Smooth muscle cell (in vitro differentiated cells): ENCODE measurements at regions not wholly inside any gene's neighbourhood (a gene's known extent, or its start where the extent isn't known, plus 50 kb on each side); places are given as distances from the start of the nearest gene placed in this dataset.
"Not testable (repeated sequence)": the region's sequence is repeated elsewhere in the genome, so short reads cannot be mapped to it uniquely, and the experiment has no call there.

Experiments
- DNase-seq: peaks from one replicate; lab custom pipeline; 2025; ENCODE audit not compliant: unreplicated experiment; lab: John Stamatoyannopoulos, UW
- H2AFZ ChIP-seq: fragments of 200-600 bp; sonication (generic); 2 replicates; pipeline ENCODE4 v1.6.0; 2016; ENCODE audit warnings: antibody characterized with exemption, low read depth, mild to moderate bottlenecking
- H3F3A ChIP-seq: fragments of 200-600 bp; sonication (generic); 2 replicates; pipeline ENCODE4 v1.6.0; 2017; ENCODE audit warnings: antibody characterized with exemption, low read depth
- H3K27ac ChIP-seq: fragments of 200-600 bp; sonication (generic); 2 replicates; pipeline ENCODE4 v1.5.1; 2016; ENCODE audit warnings: low read depth, mild to moderate bottlenecking
- H3K27me3 ChIP-seq: fragments of 200-600 bp; sonication (generic); 2 replicates; pipeline ENCODE4 v1.6.1; 2016; ENCODE audit warnings: low read depth, mild to moderate bottlenecking
- H3K36me3 ChIP-seq: fragments of 200-600 bp; sonication (generic); 2 replicates; pipeline ENCODE4 v1.5.1; 2016; ENCODE audit warnings: low read depth
- H3K4me1 ChIP-seq: fragments of 200-600 bp; sonication (generic); 2 replicates; pipeline ENCODE4 v1.5.1; 2016; ENCODE audit warnings: low read depth
- H3K4me2 ChIP-seq: fragments of 200-600 bp; sonication (generic); 2 replicates; pipeline ENCODE4 v1.6.0; 2016; ENCODE audit warnings: mild to moderate bottlenecking
- H3K4me3 ChIP-seq: fragments of 200-600 bp; sonication (generic); 2 replicates; pipeline ENCODE4 v1.5.1; 2016; ENCODE audit warnings: mild to moderate bottlenecking
- H3K79me2 ChIP-seq: fragments of 200-600 bp; sonication (generic); 2 replicates; pipeline ENCODE4 v1.6.0; 2016; ENCODE audit warnings: low read depth, mild to moderate bottlenecking
- H3K9ac ChIP-seq: fragments of 200-600 bp; sonication (generic); 2 replicates; pipeline ENCODE4 v1.6.0; 2016; ENCODE audit warnings: low read depth
- H3K9me3 ChIP-seq: fragments of 200-600 bp; sonication (generic); replicated peaks from 2 replicates; pipeline ENCODE4 v1.5.1; 2016; ENCODE audit warnings: low read depth
- H4K20me1 ChIP-seq: fragments of 200-600 bp; sonication (generic); 2 replicates; pipeline ENCODE4 v1.6.0; 2016; ENCODE audit warnings: low read depth
- WGBS: methylation state at CpG from one replicate; pipeline ENCODE4 v1.1.7; 2016; ENCODE audit warnings: low lambda C conversion rate; 5-methylcytosine and 5-hydroxymethylcytosine counted together
- TF ChIP-seq, protein P1 (sequence below): fragments of 200-600 bp; sonication (generic); IDR thresholded peaks from 2 replicates; pipeline ENCODE4 v1.5.1; 2017; ENCODE audit warnings: borderline replicate concordance, mild to moderate bottlenecking, antibody characterized with exemption; ENCODE audit not compliant: insufficient read depth, poor library complexity, severe bottlenecking

DNA sequence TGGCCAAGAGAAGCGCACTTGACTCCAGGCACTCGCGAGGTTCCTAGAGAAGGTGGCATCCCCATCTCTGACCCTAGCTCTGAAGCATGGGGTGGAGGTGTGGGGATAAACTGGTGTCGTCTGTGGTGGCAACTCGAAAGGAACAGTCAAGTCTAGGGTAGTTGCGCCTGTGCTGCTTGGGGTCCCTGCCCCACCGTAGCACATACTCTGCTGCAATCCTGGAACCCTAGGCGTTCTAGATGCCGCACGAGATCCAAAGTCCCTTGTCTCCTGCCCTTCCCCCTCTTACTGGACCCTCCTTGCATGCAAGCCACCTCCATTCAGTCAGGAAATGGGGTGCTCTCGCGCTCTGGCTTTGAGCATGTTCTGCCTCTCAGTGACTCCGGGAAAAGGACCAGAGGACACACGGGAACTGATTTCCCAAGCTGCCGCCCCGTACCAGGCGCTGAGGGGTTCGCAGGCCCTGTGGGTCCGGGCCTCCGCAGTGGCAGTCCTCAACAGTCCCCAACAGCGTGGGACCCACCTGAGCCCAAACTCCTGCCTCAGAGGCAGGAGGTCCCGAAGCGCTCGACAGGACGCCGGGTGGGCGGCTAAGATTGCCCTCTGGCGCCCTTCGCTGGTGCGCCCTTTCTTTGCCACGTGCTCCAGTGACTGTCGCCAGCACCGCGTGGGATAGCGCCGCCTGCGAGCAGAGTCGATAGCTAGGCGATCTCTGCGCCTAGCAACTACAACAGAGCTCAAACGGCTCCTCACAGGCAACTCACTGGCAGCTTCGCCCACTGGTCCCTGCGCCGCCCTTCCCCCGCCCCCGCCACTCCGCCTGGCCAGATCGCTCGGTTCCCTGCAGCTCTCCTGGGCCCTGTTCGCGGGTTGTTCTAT, 452.0 kb downstream of the REEP3 start:
- Histone ChIP-seq H3K36me3 (no peaks in the 10 kb centered on the region), H3K27me3 (no peaks in the 10 kb centered on the region), H3K9me3 (no peaks in the 10 kb centered on the region), H3K4me3 (no peak overlapping the region), H2AFZ (no peak overlapping the region), H3K4me1 (no peaks in the 10 kb centered on the region), H3F3A (no peaks in the 10 kb centered on the region), H4K20me1 (no peaks in the 10 kb centered on the region), H3K9ac (no peak overlapping the region), H3K79me2 (no peaks in the 10 kb centered on the region), H3K27ac (no peak overlapping the region), H3K4me2 (no peak overlapping the region)
- 94% methylated on average over 39 of the region's 51 CpGs for WGBS
- no peak for DNase-seq
- TF ChIP-seq, protein P1, sequence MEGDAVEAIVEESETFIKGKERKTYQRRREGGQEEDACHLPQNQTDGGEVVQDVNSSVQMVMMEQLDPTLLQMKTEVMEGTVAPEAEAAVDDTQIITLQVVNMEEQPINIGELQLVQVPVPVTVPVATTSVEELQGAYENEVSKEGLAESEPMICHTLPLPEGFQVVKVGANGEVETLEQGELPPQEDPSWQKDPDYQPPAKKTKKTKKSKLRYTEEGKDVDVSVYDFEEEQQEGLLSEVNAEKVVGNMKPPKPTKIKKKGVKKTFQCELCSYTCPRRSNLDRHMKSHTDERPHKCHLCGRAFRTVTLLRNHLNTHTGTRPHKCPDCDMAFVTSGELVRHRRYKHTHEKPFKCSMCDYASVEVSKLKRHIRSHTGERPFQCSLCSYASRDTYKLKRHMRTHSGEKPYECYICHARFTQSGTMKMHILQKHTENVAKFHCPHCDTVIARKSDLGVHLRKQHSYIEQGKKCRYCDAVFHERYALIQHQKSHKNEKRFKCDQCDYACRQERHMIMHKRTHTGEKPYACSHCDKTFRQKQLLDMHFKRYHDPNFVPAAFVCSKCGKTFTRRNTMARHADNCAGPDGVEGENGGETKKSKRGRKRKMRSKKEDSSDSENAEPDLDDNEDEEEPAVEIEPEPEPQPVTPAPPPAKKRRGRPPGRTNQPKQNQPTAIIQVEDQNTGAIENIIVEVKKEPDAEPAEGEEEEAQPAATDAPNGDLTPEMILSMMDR: no peak

DNA sequence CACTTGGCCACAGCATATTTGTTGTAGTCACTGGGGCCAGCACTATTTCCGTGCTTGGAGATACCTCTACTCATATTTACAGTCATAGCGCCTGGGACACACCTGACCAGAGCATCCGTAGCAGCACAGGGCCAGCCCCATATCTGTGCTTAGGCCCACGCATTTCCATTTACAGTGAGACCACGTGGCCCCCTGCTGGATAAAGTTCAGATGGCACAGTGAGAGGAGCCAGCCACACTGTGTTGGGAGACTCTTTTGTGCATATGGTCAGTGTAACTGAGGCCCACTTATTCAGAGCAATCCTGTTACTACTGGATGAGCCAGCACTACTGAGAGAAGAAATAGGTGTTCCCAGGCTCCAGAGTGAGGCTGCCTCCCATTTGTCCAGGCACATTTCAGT, 455.3 kb downstream of the REEP3 start:
- Histone ChIP-seq H3K9ac (no peak overlapping the region), H3K27ac (no peak overlapping the region), H3K4me1 (no peaks in the 10 kb centered on the region), H3K79me2 (no peaks in the 10 kb centered on the region), H3K36me3 (no peaks in the 10 kb centered on the region), H3K27me3 (no peaks in the 10 kb centered on the region), H4K20me1 (no peaks in the 10 kb centered on the region), H3F3A (no peaks in the 10 kb centered on the region), H2AFZ (no peak overlapping the region), H3K4me3 (no peak overlapping the region), H3K4me2 (no peak overlapping the region), H3K9me3 (no peaks in the 10 kb centered on the region)
- 34% methylated on average over 5 of the region's 5 CpGs for WGBS
- DNase-seq: no peak
- TF ChIP-seq, protein P1: peak; percentile 69

DNA sequence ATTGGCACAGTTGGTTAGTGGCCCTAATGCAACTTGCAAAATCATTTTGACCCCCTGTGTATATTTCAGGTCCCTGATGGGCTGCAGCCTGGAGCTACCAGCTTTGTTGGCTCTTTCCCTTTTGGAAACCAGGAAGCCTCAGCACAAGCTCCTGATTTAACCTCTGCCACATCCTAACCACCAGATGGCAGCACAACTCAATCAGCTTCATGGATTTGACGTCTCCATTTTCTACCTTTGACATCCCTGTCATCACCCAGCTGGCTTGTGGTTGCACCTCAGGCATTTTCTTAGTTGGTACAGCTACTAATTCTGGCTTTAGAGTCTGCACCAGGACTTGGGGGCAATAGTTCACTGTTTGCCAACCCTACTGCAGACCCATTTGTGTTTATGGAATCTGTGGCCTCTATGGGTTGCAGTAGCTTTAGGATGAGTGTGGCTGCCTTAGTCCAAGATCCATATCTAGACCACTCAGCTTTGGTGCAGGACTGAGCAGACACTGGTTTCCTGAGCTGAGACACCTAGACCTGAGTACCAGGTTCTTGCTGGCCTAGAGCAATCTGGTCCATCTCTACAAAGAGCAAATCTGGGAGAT, 456.2 kb downstream of the REEP3 start:
- Histone ChIP-seq H3K9ac (no peak overlapping the region), H3K27me3 (no peaks in the 10 kb centered on the region), H3K9me3 (no peaks in the 10 kb centered on the region), H3K36me3 (no peaks in the 10 kb centered on the region), H3K4me1 (no peaks in the 10 kb centered on the region), H3K27ac (no peak overlapping the region), H3F3A (no peaks in the 10 kb centered on the region), H3K79me2 (no peaks in the 10 kb centered on the region), H4K20me1 (no peaks in the 10 kb centered on the region), H3K4me3 (no peak overlapping the region), H3K4me2 (no peak overlapping the region), H2AFZ (no peak overlapping the region)
- no peak for DNase-seq
- TF ChIP-seq, protein P1: peak; percentile 64
- WGBS: 12% methylated on average over 1 of the region's 1 CpG

DNA sequence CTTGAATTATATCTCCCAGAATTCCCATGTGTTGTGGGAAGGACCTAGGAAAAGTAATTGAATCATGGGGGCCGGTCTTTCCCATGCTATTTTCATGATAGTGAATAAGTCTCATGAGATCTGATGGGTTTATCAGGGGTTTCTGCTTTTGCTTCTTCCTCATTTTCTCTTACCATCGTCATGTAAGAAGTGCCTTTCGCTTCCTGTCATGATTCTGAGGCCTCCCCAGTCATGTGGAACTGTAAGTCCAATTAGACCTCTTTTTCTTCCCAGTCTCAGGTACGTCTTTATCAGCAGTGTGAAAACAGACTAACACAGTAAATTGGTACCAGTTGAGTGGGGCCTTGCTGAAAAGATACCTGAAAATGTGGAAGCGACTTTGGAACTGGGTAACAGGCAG, 459.7 kb downstream of the REEP3 start:
- H3F3A ChIP-seq, DNase-seq, H3K4me2 ChIP-seq, H3K4me1 ChIP-seq, H2AFZ ChIP-seq, H4K20me1 ChIP-seq, H3K79me2 ChIP-seq, H3K4me3 ChIP-seq, H3K36me3 ChIP-seq, H3K27ac ChIP-seq, H3K9me3 ChIP-seq, H3K27me3 ChIP-seq, H3K9ac ChIP-seq: not testable (repeated sequence)
- 54% methylated on average over 5 of the region's 5 CpGs for WGBS

DNA sequence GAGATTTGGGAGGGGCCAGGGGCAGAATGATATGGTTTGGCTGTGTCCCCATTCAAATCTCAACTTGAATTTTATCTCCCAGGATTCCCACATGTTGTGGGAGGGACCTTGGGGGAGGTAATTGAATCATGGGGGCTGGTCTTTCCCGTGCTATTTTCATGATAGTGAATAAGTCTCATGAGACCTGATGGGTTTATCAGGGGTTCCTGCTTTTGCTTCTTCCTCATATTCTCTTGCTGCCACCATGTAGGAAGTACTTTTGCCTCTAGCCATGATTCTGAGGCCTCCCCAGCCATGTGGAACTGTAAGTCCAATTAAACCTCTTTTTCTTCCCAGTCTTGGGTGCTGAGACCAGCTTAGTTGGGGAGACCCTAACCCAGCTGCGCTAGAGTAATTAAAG, 462.9 kb downstream of the REEP3 start:
- not testable (repeated sequence) for H3K9ac ChIP-seq, H3K27ac ChIP-seq, DNase-seq, H4K20me1 ChIP-seq, H3K79me2 ChIP-seq, H3K9me3 ChIP-seq, H2AFZ ChIP-seq, H3K4me3 ChIP-seq, H3K4me1 ChIP-seq, H3K27me3 ChIP-seq, H3K36me3 ChIP-seq, H3F3A ChIP-seq, H3K4me2 ChIP-seq
- WGBS: 44% methylated on average over 2 of the region's 2 CpGs
